HG02970 (cell line): ENCODE measurements at regions not wholly inside any gene's neighbourhood (a gene's known extent, or its start where the extent isn't known, plus 50 kb on each side); places are given as distances from the start of the nearest gene placed in this dataset.
"Not testable (repeated sequence)": the region's sequence is repeated elsewhere in the genome, so short reads cannot be mapped to it uniquely, and the experiment has no call there.

Experiments
- ATAC-seq: cut with Tn5 transposase; IDR thresholded peaks from one replicate; pipeline ENCODE4 v1.9.1; 2021; ENCODE audit warnings: mild to moderate bottlenecking, moderate library complexity, moderate number of reproducible peaks; ENCODE audit not compliant: unreplicated experiment, low FRiP score

- no peak for ATAC-seq
These were observed 336.0 kb upstream of the HNRNPA3 start for GRCh38 chr2:176876493-176877103.

- ATAC-seq = no peak
These were observed 333.1 kb upstream of the HNRNPA3 start for GRCh38 chr2:176879426-176879995.

DNA sequence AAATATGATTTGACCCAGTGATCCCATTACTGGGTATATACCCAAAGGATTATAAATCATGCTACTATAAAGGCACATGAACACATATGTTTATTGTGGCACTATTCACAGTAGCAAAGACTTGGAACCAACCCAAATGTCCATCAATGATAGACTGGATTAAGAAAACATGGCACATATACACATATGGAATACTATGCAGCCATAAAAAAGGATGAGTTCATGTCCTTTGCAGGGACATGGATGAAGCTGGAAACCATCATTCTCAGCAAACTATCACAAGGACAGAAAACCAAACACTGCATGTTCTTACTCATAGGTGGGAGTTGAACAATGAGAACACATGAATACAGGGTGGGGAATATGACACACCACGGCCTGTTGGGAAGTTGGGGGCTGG, 330.5 kb upstream of the HNRNPA3 start:
- not testable (repeated sequence) for ATAC-seq

DNA sequence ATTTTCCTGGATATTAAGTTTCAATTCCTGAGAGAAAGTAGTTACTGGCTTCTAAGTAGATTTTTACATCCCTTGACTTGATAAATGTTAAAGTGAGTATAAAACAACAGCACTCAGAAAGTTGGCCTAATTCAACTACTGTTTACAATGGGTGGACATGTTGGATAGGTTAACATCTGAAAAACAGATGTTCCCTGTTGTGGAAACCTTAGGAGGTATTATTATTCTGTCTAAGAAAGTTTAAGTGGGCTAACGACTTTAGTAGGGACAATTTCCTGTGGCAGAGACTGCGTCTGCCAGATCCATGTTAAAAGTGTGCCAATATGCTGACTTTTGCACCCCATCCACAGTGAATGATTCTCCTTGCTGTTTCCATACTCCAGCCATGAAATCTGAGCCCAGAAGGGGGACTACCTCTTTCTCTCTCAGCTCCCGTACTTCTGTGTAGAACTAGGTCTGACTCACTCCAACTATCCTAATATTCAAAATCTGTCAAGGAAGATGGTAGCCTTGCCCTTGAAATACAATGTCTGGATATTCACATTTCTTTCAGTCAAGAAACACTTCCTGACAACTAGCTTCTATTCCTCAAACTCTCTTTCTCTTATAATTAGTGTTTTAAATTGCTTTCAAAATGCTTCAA, 327.5 kb upstream of the HNRNPA3 start:
- no peak for ATAC-seq

- no peak for ATAC-seq
These were observed 326.9 kb upstream of the HNRNPA3 start for GRCh38 chr2:176885661-176886060.

DNA sequence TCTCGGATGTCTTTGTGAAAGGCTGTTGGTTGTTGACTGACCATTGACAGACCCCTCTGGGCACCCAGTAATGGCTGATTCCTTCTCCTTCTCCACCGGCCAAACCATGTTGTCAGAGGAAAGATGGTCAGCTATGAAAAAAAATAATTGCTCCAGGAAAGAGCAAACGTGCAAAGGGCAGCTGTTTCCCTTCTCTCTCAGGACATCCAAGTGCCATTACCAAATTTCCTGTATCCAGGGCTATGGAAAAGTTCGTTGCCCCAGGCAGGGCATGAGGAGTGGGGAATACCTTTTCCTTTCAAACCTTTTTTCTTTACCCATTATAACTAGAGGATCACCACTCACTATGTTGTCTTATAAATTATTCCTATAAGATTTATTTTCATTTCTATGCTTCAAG, 321.5 kb upstream of the HNRNPA3 start:
- ATAC-seq = no peak

DNA sequence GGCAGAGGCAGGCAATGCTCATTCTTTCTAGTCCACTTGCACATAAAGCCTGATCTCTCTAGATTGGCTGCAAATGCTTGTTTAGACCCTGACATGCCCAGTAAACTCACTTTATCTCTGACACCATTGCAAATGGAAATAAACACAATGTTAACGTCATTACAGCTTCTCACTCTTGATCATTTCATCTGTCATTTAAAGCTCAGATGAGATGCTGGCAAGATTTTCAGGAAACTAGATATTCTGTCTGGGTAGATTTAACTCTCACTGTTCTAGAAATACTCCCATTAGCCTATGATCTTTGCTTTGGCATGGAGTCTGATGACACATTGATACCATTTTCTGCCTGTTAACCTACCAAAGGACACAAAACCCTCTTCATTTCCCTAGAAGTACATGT, 320.7 kb upstream of the HNRNPA3 start:
- no peak for ATAC-seq

DNA sequence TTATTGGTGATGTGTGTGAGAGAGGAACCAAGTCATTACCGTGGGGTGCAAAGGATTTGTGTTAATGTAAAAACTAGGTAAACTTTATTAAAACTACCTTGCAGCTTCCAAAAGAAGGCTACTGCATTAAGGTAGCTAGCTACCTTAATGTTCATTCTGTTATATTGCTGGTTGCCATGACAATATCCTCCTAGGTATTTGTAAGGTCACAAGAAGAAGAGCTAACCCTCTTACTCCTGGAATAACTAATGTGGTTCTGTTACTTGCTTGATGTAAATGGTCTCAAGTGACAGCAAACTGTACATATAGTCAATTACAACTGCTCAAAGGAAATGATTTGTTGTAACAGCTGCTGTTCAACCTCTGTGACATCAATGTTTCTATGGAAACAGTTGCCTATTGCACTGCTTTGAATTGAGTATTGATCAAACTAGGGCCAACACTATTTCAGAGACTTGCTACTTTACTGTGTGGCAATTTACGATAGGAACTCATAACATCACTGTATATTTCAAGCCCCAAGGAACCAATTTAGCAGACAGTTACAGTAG, 319.8 kb upstream of the HNRNPA3 start:
- ATAC-seq = no peak

DNA sequence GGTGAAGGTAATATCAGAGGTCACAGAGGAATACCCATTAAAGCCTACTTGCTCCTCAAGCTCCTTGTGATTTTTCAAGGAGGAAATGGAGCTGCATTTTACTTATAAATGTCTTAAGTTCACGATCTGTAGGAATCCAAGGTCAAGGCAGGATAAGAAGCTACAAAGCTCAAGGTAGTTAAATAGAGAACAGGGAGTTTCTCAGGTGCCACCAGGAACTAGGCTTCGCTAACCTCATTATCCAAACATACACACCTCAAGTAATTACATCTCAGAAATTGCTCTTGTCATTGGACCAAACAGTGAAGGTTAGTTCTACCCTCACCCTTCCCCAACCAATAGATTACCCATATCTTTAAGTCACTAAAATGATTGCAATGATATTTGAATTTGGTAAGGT, 317.4 kb upstream of the HNRNPA3 start:
- ATAC-seq = no peak

DNA sequence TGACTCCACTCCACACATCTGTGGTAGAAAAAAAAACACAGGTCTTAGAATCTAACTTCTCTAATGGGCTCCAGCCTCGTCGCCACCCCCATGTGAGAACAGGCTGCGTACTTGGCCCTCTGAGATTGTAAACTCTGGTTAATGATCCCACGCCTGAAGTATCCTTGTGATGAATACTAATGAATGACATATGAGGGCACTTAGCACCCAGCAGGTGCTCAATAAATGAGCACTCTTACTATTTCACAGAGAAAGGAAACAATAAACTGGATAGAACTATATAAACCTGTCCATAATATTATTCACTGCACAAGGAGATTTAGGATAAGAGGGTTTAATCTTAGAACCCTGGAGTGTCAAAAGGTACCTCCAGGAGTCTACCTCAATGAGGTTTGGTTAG, 310.1 kb upstream of the HNRNPA3 start:
- no peak for ATAC-seq

DNA sequence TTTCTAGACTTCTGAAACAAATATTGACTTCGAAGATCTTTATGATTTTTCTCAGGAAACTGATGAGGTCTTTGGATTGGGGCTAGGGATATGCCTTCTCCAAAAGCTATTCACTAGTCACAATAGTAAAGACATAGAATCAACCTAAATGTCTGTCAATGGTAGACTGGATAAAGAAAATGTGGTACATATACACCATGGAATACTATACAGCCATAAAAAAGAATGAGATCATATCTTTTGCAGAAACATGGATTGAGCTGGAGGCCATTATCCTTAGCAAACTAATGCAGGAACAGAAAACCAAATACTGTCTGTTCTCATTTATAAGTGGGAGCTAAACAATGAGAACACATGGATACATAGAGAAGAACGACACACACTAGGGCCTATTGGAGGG, 308.5 kb upstream of the HNRNPA3 start:
- ATAC-seq = not testable (repeated sequence)

GRCh38 chr2:176907341-176907740, 305.3 kb upstream of the HNRNPA3 start:
- no peak for ATAC-seq

DNA sequence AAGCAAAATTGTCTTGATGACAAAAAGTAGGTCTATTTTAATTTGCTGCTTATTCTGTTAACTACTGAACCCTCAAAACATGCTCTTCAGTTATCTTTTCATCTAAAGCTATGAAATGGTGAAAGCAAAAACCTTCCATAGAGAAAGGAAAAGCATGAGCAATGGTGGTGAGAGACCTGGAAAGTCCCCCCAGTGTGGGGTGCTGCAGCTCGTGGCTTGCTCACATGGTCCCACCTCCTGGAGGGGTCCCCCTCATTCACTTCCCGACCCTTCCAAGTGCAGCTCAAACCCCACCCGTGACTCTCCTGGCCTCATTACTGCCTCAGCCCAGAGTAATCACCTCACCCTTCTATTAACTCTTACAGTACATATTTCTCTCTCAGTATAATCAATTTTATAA, 301.8 kb upstream of the HNRNPA3 start:
- no peak for ATAC-seq

DNA sequence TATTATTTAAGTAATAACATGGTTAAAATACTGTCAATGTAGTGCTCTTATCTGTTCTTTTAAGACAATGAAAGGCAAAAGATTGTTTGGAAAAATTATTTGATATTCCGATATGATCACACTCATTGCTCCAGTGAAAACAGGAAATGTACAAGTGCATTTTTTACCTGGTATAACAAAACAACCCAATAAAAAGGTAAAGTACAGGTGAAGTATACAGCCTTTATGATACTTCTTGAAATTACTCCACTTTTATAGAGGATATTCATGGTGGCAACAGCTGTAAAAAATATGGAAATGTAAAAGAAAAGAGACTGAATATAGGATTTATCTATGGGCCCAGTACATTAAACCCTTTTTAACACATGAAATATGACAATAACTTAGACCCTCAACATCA, 298.6 kb upstream of the HNRNPA3 start:
- no peak for ATAC-seq

DNA sequence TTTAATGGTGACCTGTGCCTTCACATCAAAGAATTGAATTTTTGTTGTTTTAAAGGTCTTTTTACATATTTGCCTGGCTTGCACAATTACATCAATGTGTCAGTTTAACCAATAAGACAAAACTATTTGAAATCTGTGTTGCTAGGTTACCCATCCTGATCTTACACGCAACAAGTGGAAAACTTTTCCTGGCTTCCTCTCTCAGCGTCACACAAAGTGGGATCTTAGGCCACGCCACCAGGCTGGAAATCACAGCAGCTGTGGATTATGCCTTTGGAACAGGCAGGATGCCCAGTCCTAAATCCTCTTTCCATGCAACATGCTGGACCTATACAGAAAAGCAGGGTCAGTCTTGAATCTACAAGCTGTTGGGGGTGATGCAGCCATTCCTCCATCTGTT, 298.2 kb upstream of the HNRNPA3 start:
- no peak for ATAC-seq

DNA sequence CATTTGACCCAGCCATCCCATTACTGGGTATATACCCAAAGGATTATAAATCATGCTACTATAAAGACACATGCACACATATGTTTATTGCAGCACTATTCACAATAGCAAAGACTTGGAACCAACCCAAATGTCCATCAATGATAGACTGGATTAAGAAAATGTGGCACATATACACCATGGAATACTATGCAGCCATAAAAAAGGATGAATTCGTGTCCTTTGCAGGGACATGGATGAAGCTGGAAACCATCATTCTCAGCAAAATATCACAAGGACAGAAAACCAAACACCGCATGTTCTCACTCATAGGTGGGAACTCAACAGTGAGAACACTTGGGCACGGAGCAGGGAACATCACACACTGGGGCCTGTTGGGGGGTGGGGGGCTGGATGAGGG, 290.0 kb upstream of the HNRNPA3 start:
- not testable (repeated sequence) for ATAC-seq

DNA sequence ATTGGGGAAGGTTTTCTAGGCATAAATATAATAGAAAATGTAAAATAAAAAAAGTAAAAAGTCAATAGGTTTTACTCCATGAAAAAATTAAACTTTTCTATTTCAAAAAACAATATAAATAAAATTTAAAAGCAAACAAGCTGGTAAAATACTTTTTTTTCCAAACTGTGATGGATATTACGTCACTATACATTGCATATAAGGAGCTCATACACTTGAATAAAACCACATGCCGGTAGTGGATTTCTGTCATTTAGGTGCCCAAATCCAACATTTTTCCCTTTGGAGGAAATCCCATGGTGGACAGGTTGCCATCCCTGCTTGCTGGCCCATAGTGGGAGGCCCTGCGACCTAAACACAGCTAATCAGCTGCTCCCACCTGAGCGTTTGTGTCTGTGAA, 289.4 kb upstream of the HNRNPA3 start:
- no peak for ATAC-seq

DNA sequence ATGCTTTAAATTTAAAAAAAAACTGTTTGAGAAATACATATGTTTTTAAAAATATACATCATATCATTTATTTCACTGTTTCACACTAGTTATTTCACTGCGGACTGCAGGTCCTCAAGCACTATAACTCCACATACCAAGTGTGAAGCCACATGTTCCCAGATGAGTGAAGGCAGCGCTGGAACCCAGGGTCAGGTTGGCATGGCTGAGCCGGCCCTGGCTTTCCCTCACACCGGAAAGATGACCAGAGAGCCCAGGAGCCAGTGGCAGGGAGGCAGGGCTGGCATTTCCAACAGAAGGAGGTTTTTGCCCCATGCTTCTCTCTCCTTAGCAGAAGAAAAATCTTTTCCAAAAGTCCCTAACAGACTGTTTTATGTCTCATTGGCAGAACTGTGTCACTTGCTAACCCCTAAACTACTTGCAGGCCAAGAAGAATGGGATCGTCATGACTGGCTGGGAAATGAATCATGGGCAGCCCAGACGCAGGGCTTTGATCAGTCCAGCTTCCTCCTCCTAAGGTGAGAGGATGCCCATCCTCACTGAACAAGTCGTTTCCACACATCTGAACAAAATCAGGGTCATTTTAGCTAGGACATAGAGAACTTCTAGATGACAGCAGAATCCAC, 287.6 kb upstream of the HNRNPA3 start:
- ATAC-seq = no peak

- ATAC-seq = no peak
These were observed 286.1 kb upstream of the HNRNPA3 start for GRCh38 chr2:176926453-176926852.

DNA sequence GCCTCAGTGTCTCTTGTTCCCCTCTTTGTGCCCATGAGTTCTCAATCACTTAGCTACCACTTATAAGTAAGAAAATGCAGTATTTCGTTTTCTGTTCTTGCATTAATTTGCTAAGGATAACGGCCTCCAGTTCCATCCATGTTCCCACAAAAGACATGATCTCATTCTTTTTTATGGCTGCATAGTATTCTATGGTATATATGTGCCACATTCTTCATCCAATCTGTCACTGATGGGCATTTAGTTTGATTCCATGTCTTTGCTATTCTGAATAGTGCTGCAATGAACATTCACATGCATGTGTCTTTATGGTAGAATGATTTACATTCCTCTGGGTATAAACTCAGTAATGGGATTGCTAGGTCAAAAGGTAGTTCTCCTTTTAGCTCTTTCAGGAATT, 283.2 kb upstream of the HNRNPA3 start:
- not testable (repeated sequence) for ATAC-seq
